ENCODE measurements at regions not wholly inside any gene's neighbourhood (a gene's known extent, or its start where the extent isn't known, plus 50 kb on each side); places are given as distances from the start of the nearest gene placed in this dataset.

DNA sequence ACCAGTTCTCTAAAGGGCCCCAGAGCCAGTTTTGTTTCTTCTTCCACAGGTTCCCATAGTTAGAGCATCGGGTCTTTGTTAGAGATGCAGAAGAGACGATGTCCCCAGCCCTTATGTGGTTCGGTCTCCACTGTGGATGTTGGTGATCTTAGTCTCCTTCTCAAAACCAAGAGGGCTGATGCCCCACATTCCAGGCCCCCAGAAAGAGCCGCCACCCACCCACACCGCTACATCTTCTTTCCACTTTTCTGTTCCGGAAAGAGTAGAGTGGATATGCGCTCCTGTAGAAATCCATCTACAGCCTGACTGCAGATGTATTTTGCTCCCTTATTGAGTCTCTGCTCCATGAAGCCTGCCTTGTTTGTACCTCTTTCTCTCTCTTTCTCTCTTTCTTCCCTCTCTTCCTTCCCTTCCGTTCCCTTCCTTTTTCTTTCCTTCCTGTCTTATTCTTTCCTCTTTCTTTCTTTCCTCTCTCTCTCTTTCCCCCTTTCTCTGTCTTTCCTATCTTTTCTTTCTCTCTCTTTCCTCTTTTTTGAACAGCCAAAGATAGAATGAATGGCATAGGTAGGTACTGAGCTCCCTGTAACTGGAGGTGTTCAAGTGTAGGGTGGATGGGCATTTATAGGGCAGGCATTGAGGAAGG lies 224.3 kb downstream of the SEC14L1 start:
- DNase-seq (ENCODE audit: low spot score): no peak

DNA sequence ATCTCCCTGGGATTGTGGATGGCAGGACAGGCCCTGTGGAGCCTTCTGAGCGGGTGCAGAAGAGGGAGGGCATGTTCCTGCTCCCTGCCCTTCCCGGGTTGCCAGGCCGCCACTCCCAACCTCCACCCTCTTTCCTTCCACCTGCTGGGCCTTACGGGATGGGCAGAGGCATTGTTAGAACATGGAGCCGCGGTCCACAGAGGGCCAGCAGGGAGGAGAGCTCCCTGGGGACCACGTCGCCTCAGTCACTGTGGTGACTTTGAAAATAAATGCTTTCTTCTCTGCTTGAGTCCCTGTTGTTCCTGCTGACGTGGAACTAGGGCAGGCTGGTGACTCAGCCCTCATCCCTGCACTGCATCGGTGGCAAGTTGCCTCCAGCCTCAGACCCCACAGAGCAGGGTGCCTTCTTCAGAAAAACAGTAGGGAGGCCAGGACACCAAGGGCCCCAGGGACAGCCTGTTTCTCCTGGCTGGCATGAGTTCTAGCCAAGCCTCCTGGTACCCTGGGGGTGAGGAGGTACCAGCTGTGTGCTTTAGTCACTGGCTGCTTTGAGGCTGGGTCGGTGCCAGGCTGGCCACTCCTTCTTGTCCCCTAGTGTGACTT lies 224.9 kb downstream of the SEC14L1 start:
- DNase-seq (ENCODE audit: low spot score): no peak

DNA sequence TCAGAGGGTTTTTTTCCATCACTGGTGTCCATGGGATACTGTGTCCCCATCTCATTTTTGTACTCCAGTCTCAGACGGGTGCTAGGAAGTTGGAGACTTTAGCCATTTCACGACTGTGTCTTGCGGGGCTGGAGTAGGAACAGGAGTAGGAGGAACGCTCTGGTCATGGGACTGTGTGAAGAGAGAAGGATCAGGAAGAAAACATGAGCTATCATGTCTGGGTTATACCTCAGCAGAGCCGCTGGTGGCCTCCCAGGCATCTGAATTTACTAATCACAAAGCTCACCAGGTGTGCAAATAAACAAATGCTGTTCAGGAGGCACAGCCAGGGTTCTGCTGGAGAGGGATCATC lies 225.4 kb downstream of the SEC14L1 start:
- DNase-seq (ENCODE audit: low spot score): no peak

DNA sequence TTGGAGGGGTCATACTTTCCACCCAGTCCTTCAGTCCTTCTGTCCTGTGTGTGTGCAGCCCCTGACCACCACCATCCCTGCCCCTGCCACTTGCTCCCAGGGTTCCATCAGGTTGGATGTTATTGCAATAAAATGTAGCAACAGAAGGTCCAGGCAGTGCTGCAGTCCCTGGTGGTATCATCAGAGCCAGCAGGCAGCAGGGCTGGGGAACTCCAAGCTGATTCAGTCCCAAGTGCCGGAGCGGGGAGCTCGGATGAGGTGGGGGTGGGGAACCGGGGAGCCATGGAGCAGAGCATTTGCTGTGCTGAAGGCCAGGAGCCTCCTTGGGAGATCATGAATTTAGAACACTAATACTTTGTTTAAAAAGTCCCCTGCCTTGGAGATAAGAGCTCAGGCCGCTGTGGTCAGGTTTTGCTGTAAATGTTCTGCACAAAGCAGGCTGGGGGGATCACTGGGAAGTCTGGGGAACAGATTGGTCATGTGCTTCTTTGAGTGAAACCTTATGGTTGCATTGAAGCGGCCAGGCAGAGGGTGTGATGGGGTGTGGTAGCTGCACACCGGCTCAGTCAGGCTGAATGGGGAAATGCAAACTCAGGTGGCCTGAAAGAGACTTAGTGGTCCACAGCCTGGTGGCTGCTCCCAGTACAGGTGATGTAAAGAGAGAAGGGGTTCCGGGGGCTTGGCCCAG lies 225.9 kb downstream of the SEC14L1 start:
- no peak for DNase-seq (ENCODE audit: low spot score)

DNA sequence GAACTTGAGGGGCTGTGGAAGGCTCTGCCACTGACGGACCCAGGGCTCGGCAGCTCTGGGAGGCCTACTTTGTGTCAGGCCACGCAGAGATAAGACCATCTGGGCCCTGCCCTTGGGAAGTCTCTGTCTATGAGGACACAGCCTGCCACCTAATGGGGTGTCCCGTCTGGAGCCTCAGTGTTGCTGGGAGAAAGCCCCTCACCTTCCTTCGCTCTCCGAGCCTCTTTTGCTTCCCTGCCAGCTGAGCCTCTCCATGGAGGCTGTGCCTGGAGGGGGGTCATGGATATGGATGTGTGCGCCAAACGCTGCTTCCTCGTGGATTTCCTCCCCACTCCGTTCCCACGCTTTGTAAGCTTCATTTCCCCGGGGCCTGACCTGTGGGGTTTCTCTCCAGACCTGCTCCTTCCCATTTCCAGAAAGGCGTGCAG lies 228.8 kb downstream of the SEC14L1 start:
- no peak for DNase-seq (ENCODE audit: low spot score)

DNA sequence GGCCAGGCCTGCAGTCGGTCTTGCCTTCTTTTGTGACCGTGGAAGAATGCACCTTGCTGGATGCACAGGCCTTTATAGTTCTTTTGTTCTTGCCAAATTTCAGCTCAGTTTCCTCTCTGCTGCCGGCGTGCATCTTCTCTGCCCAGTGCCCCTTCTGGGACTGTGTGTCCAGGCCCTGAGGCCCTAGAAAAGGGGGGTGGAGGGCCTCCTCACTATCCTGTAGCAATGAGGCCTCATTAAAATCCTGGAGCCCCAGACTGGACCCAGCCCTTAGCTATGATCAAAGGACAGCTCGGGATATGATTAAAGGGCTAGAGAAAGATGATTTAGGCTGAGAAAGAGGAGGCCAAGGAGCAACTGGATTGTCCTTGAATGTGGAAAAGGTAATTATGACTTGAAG lies 229.8 kb downstream of the SEC14L1 start:
- DNase-seq (ENCODE audit: low spot score): no peak

DNA sequence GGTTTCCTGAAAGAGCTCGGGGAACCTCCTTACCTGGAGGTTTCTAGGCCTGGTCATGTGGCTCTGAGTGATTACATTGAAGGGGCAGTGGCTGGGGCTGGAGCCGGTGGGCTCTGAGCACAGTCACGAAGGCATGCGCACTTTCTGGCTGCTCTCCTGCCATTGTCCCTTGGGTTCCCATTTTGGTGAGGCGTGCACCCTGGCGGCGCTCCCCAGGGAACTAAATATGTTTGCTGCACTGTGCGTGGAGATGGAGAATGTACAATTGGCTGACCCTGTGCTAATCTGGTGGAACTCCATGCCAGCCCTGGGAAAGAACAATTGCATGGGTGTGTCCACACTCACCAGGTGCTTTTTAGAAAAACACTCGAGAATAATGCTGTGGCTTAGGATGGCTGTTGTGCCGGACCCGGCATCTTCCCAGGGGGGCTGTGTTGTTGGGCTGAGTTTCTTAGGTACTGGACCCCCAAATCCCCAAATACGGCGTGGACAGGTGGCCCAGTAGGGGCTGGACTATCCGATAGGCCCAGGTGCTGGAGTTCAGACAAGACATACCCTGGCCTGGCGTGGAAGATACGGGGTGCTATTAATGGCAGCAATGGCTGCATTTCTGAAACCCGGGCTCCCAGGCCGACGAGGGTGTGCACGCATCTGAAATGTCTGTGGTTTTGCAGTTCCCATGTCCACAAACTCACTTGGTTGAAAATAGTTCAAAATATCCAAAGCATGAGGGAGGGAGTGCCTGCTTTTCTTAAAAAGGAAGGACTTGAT lies 230.5 kb downstream of the SEC14L1 start:
- no peak for DNase-seq (ENCODE audit: low spot score)

DNA sequence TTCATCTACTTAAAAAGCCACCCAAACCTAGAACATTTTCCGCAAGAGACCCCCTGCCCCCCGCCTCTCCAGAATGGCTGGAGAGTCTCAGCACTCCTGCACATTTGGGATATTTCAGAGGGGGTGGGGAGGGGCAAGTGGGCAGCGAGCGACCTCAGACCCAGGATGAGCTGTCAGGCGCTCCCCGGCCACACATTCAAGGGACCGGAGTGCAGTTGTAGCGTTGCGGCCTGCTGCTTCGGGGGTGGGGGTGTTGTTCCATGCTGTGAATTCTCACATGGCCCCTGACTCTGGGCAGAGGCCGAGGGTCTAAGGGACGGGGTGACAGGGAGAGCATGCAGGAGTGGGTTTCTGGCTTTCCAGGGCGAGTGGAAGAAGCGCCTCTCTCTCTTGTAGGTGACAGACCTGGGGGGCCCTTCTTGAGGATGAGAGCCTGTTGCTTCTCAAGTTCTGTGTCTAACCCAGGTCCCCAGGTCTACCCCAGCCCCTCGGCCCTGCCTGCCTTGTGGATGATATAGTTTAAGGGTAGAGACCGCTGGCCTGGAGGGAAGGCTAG lies 231.2 kb downstream of the SEC14L1 start:
- DNase-seq (ENCODE audit: low spot score): no peak

DNA sequence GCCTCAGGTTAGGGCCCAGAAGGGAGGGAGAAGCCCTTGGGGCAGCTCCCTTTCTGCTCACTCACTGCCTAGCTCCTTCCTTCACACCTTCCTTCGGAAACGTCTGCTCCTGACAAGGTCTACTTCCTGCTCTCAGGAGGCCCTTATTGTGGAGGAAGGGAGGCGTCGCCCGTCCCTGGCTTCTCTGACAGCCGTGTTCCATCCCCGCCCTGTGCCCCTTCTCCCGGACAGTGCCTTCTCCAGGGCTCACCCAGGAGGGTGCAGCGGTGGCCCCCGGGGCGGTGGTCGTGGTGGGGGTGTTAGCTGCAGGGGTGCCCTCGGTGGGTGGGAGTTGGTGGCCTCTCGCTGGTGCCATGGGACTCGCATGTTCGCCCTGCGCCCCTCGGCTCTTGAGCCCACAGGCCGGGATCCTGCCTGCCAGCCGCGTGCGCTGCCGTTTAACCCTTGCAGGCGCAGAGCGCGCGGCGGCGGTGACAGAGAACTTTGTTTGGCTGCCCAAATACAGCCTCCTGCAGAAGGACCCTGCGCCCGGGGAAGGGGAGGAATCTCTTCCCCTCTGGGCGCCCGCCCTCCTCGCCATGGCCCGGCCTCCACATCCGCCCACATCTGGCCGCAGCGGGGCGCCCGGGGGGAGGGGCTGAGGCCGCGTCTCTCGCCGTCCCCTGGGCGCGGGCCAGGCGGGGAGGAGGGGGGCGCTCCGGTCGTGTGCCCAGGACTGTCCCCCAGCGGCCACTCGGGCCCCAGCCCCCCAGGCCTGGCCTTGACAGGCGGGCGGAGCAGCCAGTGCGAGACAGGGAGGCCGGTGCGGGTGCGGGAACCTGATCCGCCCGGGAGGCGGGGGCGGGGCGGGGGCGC lies 231.9 kb downstream of the SEC14L1 start:
- DNase-seq (ENCODE audit: low spot score): no peak

DNA sequence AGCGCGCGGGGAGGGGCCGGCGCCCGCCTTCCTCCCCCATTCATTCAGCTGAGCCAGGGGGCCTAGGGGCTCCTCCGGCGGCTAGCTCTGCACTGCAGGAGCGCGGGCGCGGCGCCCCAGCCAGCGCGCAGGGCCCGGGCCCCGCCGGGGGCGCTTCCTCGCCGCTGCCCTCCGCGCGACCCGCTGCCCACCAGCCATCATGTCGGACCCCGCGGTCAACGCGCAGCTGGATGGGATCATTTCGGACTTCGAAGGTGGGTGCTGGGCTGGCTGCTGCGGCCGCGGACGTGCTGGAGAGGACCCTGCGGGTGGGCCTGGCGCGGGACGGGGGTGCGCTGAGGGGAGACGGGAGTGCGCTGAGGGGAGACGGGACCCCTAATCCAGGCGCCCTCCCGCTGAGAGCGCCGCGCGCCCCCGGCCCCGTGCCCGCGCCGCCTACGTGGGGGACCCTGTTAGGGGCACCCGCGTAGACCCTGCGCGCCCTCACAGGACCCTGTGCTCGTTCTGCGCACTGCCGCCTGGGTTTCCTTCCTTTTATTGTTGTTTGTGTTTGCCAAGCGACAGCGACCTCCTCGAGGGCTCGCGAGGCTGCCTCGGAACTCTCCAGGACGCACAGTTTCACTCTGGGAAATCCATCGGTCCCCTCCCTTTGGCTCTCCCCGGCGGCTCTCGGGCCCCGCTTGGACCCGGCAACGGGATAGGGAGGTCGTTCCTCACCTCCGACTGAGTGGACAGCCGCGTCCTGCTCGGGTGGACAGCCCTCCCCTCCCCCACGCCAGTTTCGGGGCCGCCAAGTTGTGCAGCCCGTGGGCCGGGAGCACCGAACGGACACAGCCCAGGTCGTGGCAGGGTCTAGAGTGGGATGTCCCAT lies 232.8 kb downstream of the SEC14L1 start:
- DNase-seq (ENCODE audit: low spot score): no peak

DNA sequence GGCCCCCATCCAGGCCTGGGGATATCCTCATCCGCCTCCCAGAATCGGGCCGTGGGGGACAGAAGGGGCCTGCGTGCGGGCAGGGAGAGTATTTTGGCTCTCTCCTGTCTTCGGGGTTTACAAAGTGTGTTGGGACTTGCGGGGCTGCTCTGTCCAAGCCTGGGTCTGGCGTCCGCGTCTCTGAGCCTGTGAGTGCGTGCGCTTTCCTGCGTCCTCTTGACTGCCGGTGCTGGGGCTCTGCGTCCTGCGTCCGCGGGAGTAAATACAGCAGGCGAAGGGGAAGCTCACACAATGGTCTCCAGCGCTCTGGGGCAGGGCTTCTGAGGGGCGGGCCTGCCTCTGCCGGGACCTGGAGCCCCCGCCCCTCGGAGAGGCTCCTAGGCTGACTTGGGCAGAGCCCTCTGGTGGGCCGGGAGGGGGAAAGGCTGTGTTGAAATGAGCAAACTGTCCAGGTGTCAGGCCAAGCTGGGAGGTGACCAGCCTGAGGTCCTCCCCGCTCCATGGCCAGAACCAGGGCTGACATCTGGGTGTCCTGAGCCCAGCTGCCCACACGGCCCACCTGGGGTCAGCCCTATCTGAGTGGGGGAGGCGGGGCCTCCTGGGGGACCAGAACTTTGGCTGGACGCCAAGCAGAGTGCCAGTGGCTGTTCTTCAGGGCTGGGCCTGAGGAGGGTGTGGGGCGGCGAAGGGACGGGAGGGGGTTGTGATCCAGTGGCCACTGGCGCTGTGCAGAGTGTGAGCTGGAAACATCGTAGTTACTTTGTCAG lies 233.6 kb downstream of the SEC14L1 start:
- no peak for DNase-seq (ENCODE audit: low spot score)

DNA sequence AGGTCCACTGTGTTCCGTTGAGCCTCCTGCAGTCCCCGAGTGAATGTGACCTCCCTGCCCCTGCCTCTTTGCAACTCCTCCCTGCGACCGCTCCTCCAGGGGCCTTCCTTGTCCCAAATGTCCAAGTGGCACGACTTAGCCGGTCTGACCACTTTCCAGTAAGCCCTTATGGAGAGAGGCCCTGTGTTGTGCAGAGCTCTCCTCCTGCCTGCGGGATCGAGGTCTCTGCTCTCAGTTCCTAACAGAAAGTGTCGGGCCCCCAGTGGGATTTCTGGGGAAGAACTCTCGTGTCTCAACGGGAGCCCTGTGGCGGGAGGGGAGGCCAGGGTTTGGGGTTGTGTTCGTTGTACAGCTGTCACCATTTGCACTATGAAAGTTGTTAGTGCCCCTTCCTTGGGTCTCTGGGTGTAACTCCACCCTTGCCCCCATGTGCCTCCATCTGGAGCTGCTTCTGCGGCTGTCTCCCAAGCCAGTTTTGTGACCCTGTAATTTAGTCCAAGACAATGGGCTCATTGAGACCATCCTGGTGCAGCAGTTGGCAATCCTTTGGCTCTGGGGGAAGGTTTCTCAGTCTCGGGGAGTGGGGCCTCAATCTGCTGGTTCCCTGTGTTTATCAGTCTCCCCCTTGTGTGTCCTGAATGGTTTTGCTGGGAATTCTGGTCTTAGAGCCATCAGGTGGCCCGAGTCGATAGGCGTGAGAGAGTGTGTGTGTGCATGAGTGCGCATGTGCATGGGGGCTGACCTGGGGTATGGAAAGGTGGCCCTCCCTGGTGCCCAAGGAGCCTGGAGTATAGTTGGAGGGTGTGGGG lies 234.5 kb downstream of the SEC14L1 start:
- DNase-seq (ENCODE audit: low spot score): no peak

DNA sequence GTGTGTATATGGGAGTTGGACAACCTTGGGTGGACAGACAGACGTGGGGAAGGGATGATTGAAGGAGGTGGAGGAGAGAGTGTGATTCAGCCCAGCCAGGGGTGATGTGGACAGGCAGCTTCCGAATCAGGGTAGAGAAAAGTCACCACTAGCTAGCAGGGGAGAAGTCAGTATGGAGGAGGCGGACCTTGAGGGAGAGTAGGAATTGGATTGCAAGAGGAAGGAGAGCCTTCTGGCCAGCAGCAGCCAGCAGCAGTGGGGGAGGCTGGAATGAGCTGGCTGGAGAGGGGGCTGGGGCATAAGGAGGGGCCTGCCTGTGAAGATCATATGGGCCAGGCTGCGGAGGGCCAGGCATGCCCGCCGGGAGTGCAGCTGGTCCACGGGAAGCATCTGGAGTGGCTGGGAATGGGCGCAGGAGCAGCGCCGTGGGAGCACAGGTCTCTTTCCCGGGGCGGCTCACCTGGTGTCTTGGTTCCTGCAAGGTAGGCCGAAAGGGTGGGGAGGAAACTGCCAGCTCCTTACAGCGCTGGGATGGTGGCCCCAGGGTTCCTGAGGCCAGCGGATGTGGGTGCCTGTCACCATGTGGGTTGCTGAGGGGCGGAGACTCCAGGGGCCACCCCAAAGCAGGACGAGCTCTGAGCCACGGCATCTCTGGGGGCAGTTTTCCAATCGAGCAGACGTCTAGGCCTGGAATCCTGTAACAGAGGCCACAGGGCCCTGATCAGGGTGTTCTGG lies 235.3 kb downstream of the SEC14L1 start:
- DNase-seq (ENCODE audit: low spot score): no peak

DNA sequence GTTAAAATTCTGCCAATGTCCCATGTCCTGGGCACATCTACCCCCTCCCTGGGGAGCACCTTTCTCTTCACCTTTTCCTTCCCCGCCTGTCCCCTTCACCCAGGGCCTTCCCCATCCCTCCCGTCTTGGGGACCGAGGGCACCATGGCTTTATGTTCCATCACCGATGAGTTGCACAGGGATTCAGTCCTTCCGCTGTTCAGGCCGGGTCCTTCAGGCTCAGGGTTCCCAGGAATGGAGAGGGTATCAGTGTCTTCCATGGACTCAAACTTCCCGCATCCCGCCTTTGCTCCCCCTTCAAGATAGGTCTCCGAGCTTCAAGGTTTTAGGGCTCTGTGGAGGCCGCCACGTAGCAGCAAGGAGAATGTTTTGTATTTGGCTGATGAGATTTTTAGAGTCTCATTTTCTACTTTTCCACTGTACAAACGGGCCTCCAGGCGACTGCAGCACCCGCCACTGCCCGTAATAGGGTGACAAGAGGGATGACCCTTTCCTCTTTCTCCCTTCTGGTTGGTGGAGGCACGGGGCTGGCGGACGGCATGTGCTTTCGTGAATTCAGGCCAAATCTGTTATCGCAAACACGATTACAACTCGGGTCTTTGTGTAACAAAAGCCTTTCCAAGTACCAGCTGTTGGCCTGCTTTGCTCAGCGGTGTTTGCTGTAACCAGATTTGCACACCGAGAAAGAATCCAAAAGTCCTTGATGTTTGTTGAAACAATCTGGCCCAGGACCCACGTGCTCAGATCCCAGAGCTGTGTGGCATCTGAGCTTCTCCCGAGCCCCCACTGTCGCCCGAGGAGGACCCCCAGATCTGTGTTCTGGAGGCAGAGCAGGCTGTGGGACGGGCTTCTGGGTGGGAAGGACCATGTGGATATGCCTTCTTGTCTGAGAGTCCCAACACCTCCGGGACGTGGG lies 236.3 kb downstream of the SEC14L1 start:
- DNase-seq (ENCODE audit: low spot score): no peak

DNA sequence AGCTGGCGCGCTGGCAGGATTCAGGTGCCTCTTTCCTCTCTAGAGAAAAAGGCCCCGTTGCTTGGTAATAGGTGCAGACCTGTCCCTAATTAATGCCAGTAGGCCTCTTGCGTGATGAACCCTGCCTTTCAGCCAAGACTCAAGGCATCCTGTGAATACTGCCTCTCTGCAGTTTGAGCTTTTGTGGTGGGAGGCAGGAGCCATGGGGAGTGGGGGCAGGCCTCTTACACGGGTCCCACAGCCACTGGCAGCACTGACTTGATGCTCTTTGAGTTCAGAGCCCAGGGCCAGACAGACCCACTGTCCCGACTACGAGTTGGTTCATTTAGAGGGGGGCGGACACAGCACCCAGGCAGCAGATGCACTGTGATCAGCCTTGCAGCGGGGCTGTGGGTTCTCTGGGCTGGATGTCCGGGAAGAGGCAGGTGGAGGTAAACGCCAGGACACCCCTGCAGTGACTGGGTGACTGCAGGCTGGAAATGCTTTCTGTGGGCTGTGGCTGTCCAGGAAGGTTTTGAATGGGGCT lies 237.0 kb downstream of the SEC14L1 start:
- no peak for DNase-seq (ENCODE audit: low spot score)

DNA sequence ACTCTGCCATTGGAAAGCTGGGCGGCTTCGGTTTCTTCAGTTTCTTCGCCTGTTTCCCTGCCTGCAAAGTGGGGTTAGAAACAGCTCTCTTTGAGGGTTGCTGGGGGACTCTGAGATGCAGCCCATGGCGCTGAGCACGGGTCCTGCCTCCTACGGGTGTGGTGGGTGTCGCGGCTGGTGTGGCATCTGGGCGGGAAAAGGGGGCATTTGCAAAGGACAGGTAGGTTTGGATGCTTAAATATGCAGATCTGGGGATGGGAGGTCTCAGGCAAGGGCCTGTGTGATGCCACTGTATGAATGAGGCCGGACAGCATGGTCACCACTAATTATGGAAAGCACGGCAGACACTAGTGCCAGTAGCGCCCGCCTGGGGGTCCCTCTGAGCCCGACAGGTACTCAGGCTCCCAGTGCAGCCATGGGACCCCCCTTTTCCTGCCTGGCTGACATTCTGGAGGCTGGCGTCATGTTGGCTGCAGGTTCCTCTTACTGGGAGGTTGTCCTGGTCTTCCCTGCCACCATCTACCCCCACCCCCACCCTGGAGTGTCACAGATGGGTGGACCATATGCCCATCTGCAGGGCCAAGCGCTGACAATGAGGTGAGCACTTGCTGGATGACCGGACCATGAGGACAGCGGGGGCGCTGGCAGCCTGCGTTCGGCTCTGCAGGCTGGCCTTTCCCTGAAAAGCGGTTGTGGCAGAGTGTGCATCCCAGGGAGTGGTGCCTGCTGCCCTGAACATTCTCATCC lies 237.7 kb downstream of the SEC14L1 start:
- DNase-seq (ENCODE audit: low spot score): no peak
